ENCODE measurements at regions not wholly inside any gene's neighbourhood (a gene's known extent, or its start where the extent isn't known, plus 50 kb on each side); places are given as distances from the start of the nearest gene placed in this dataset.

- TF ChIP-seq CTCF (IDR thresholded peaks at IDR 0.05; ENCODE audit: low read depth, low read length) (no peak), EZH2phosphoT487 (IDR thresholded peaks at IDR 0.05; ENCODE audit: low read depth) (no peak)
Measured at GRCh38 chr7:155227788-155228458, 69.8 kb upstream of the INSIG1 start.

Data from OCI-LY3 (cell line).